GM23338 (cell line): ENCODE measurements at regions not wholly inside any gene's neighbourhood (a gene's known extent, or its start where the extent isn't known, plus 50 kb on each side); places are given as distances from the start of the nearest gene placed in this dataset.

Experiments
- ATAC-seq: fragments of 200-7000 bp; cut with Tn5 transposase; 3 replicates; pipeline ENCODE4 v1.9.1; 2020
- DNase-seq: peaks from one replicate; pipeline ENCODE4 v3.0.0-alpha.2; 2015; ENCODE audit warnings: low spot score
- H2AFZ ChIP-seq: fragments of 200-600 bp; sonication (generic); 2 replicates; pipeline ENCODE4 v1.8.0; 2016; ENCODE audit warnings: antibody characterized with exemption, mild to moderate bottlenecking, moderate library complexity
- H3F3A ChIP-seq: fragments of 200-600 bp; sonication (generic); replicated peaks from 2 replicates; pipeline ENCODE4 v1.8.0; 2017; ENCODE audit warnings: antibody characterized with exemption, mixed run types, low read depth
- H3K27ac ChIP-seq: fragments of 200-600 bp; sonication (generic); 2 replicates; pipeline ENCODE4 v1.6.1; 2016; ENCODE audit warnings: low read depth
- H3K27me3 ChIP-seq: fragments of 200-600 bp; sonication (generic); 2 replicates; pipeline ENCODE4 v1.8.0; 2016; ENCODE audit warnings: mild to moderate bottlenecking, mixed run types, moderate library complexity; ENCODE audit not compliant: insufficient read depth
- H3K36me3 ChIP-seq: fragments of 200-600 bp; sonication (generic); 2 replicates; pipeline ENCODE4 v1.8.0; 2016; ENCODE audit warnings: mild to moderate bottlenecking; ENCODE audit not compliant: insufficient read depth
- H3K4me1 ChIP-seq: fragments of 200-600 bp; sonication (generic); 2 replicates; pipeline ENCODE4 v1.8.0; 2016; ENCODE audit warnings: mild to moderate bottlenecking, moderate library complexity; ENCODE audit not compliant: insufficient read depth
- H3K4me2 ChIP-seq: fragments of 200-600 bp; sonication (generic); 2 replicates; pipeline ENCODE4 v1.7.1; 2017; ENCODE audit warnings: mixed run types
- H3K4me3 ChIP-seq: fragments of 200-600 bp; sonication (generic); 2 replicates; pipeline ENCODE4 v1.6.1; 2016; ENCODE audit warnings: mixed run types
- H3K79me2 ChIP-seq: fragments of 200-600 bp; sonication (generic); replicated peaks from 2 replicates; pipeline ENCODE4 v1.8.0; 2017; ENCODE audit warnings: mild to moderate bottlenecking; ENCODE audit not compliant: insufficient read depth
- H3K9me2 ChIP-seq: fragments of 200-600 bp; sonication (generic); 2 replicates; pipeline ENCODE4 v1.8.0; 2017; ENCODE audit not compliant: insufficient read depth
- H4K20me1 ChIP-seq: fragments of 200-600 bp; sonication (generic); replicated peaks from 2 replicates; pipeline ENCODE4 v1.8.0; 2017; ENCODE audit warnings: mild to moderate bottlenecking; ENCODE audit not compliant: insufficient read depth
- H3K27ac Mint-ChIP-seq: 2 replicates; pipeline ENCODE4 v1.8.0; 2020; ENCODE audit warnings: inconsistent platforms, mild to moderate bottlenecking, moderate library complexity, mixed read lengths
- H3K27me3 Mint-ChIP-seq: 3 replicates; pipeline ENCODE4 v1.8.0; 2022; ENCODE audit warnings: low read depth, mild to moderate bottlenecking, moderate library complexity, mixed read lengths, inconsistent platforms; ENCODE audit not compliant: insufficient read depth, poor library complexity
- H3K36me3 Mint-ChIP-seq: 3 replicates; pipeline ENCODE4 v1.8.0; 2021; ENCODE audit warnings: low read depth, mild to moderate bottlenecking, inconsistent platforms, moderate library complexity, mixed read lengths
- H3K4me1 Mint-ChIP-seq: 3 replicates; pipeline ENCODE4 v1.8.0; 2020; ENCODE audit warnings: mild to moderate bottlenecking, inconsistent platforms, mixed read lengths
- H3K4me3 Mint-ChIP-seq: 3 replicates; pipeline ENCODE4 v1.8.0; 2021; ENCODE audit warnings: moderate library complexity, mild to moderate bottlenecking, inconsistent platforms, mixed read lengths
- H3K9me3 Mint-ChIP-seq: 3 replicates; pipeline ENCODE4 v1.8.0; 2020; ENCODE audit warnings: moderate library complexity, mild to moderate bottlenecking, inconsistent platforms, mixed read lengths
- EZH2phosphoT487 ChIP-seq: fragments of 200-600 bp; sonication (generic); IDR thresholded peaks from one replicate; pipeline ENCODE4 v1.8.1; 2018; ENCODE audit warnings: antibody characterized with exemption; ENCODE audit not compliant: unreplicated experiment
- JUNB ChIP-seq: IDR thresholded peaks from one replicate; pipeline ENCODE4 v1.6.1; 2016; ENCODE audit warnings: antibody characterized with exemption; ENCODE audit not compliant: unreplicated experiment
- POLR2AphosphoS5 ChIP-seq: IDR thresholded peaks from 2 replicates; pipeline ENCODE4 v1.6.1; 2016; ENCODE audit warnings: antibody characterized with exemption, low read depth
- TF ChIP-seq, protein P1 (sequence below): IDR thresholded peaks from 2 replicates; pipeline ENCODE4 v1.6.1; 2016; ENCODE audit warnings: antibody characterized with exemption
- TF ChIP-seq, protein P2 (sequence below): fragments of 250-450 bp; sonication (Bioruptor Pico); IDR thresholded peaks from 2 replicates; pipeline ENCODE4 v1.5.0; 2020; ENCODE audit warnings: mild to moderate bottlenecking, moderate library complexity

DNA sequence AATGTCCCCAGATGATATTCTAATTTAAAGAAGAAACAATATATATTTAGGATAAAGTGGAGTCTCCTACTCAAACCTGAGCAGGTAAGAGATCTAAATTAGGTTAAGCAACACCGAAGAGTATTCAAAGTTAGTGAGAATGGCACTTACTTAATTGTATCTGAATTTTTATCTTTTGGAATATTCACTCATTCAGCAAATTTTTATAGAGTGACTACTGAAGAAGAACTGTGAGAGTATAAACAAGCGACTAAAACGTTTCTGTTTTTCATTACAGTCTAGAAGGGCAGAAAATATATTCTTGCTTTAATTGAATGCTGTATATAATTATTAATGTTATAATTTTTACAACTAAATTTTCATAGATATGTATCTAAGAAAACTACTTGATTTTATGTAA, 567.7 kb upstream of the TBL1XR1 start (continued):
- TF ChIP-seq, protein P1, sequence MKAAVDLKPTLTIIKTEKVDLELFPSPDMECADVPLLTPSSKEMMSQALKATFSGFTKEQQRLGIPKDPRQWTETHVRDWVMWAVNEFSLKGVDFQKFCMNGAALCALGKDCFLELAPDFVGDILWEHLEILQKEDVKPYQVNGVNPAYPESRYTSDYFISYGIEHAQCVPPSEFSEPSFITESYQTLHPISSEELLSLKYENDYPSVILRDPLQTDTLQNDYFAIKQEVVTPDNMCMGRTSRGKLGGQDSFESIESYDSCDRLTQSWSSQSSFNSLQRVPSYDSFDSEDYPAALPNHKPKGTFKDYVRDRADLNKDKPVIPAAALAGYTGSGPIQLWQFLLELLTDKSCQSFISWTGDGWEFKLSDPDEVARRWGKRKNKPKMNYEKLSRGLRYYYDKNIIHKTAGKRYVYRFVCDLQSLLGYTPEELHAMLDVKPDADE = no peak

DNA sequence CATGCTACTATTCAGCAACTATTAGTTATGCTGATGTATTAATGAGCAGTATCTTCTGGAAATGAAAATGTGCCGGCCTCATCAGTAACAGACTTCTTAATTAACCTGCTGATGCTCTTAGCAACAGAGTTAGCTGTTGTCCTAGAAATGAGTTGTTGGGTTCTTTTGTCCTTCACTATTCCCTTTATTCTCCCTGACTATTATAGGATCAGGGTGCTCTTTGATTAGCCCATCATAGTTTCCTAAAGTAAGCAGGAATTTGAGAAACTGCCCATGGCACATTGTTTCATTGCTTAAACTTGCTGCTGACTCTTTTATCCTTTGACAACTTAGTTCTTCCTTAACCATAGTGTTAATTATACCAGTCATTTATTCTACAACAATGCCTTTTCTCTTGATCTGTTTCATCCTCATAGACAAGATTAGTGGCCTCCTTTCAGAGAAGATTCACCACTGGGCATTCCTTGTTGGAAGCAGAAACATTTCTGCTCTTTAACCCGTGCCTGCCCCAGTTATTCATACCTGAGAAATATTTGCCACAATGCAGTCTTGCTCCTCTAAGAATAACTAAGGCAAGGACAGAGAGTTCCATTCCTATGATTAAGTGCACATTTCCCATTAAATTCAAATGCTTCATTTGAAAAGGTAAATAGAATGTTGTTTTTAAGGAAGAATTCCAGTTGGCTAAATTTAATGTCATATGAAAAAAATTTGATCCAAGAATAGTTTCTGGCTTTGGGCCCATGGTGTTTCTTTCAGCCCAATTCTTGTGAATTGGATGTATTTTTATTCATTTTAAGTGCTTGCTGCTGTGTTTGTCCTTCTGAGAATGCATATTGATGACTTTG, 573.3 kb upstream of the TBL1XR1 start:
- Histone ChIP-seq H3K4me1 (no peaks in the 10 kb centered on the region), H3K4me2 (no peak overlapping the region)
- H3K4me3 Mint-ChIP-seq = no peak overlapping the region

More for the DNA sequence above, 573.3 kb upstream of the TBL1XR1 start:
- Histone ChIP-seq H3F3A (no peaks in the 10 kb centered on the region), H2AFZ (no peak overlapping the region), H3K4me3 (no peak overlapping the region), H3K27me3 (no peaks in the 10 kb centered on the region), H3K9me2 (no peaks in the 10 kb centered on the region), H3K27ac (no peak overlapping the region), H3K36me3 (no peaks in the 10 kb centered on the region; the same call in 1 of the 2 replicates), H3K79me2 (no peaks in the 10 kb centered on the region), H4K20me1 (no peaks in the 10 kb centered on the region)
- TF ChIP-seq POLR2AphosphoS5 (no peak), JUNB (no peak), EZH2phosphoT487 (no peak)
- TF ChIP-seq, protein P2, sequence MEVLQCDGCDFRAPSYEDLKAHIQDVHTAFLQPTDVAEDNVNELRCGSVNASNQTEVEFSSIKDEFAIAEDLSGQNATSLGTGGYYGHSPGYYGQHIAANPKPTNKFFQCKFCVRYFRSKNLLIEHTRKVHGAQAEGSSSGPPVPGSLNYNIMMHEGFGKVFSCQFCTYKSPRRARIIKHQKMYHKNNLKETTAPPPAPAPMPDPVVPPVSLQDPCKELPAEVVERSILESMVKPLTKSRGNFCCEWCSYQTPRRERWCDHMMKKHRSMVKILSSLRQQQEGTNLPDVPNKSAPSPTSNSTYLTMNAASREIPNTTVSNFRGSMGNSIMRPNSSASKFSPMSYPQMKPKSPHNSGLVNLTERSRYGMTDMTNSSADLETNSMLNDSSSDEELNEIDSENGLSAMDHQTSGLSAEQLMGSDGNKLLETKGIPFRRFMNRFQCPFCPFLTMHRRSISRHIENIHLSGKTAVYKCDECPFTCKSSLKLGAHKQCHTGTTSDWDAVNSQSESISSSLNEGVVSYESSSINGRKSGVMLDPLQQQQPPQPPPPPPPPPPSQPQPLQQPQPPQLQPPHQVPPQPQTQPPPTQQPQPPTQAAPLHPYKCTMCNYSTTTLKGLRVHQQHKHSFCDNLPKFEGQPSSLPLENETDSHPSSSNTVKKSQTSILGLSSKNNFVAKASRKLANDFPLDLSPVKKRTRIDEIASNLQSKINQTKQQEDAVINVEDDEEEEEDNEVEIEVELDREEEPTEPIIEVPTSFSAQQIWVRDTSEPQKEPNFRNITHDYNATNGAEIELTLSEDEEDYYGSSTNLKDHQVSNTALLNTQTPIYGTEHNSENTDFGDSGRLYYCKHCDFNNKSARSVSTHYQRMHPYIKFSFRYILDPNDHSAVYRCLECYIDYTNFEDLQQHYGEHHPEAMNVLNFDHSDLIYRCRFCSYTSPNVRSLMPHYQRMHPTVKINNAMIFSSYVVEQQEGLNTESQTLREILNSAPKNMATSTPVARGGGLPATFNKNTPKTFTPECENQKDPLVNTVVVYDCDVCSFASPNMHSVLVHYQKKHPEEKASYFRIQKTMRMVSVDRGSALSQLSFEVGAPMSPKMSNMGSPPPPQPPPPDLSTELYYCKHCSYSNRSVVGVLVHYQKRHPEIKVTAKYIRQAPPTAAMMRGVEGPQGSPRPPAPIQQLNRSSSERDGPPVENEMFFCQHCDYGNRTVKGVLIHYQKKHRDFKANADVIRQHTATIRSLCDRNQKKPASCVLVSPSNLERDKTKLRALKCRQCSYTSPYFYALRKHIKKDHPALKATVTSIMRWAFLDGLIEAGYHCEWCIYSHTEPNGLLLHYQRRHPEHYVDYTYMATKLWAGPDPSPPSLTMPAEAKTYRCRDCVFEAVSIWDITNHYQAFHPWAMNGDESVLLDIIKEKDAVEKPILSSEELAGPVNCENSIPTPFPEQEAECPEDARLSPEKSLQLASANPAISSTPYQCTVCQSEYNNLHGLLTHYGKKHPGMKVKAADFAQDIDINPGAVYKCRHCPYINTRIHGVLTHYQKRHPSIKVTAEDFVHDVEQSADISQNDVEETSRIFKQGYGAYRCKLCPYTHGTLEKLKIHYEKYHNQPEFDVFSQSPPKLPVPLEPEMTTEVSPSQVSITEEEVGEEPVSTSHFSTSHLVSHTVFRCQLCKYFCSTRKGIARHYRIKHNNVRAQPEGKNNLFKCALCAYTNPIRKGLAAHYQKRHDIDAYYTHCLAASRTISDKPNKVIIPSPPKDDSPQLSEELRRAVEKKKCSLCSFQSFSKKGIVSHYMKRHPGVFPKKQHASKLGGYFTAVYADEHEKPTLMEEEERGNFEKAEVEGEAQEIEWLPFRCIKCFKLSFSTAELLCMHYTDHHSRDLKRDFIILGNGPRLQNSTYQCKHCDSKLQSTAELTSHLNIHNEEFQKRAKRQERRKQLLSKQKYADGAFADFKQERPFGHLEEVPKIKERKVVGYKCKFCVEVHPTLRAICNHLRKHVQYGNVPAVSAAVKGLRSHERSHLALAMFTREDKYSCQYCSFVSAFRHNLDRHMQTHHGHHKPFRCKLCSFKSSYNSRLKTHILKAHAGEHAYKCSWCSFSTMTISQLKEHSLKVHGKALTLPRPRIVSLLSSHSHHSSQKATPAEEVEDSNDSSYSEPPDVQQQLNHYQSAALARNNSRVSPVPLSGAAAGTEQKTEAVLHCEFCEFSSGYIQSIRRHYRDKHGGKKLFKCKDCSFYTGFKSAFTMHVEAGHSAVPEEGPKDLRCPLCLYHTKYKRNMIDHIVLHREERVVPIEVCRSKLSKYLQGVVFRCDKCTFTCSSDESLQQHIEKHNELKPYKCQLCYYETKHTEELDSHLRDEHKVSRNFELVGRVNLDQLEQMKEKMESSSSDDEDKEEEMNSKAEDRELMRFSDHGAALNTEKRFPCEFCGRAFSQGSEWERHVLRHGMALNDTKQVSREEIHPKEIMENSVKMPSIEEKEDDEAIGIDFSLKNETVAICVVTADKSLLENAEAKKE (CRISPR knock-in tag) = no peak
- no peak for DNase-seq
- H3K36me3 Mint-ChIP-seq = peaks cover 4% of the 10 kb centered on the region; the same call in 2 of the 3 replicates
- no peak overlapping the region for H3K27ac Mint-ChIP-seq
- H3K27me3 Mint-ChIP-seq = peaks cover 2% of the 10 kb centered on the region
- H3K9me3 Mint-ChIP-seq = peaks cover 16% of the 10 kb centered on the region; the same call in 2 of the 3 replicates
- no peak for ATAC-seq
- H3K4me1 Mint-ChIP-seq = no peaks in the 10 kb centered on the region
